Activated T-helper 17 cell treated with anti-CD3 and anti-CD28 coated beads, Interleukin-2, amount 50 U/mL, for 72 hours (primary cell): ENCODE measurements at regions not wholly inside any gene's neighbourhood (a gene's known extent, or its start where the extent isn't known, plus 50 kb on each side); places are given as distances from the start of the nearest gene placed in this dataset.
"Not testable (repeated sequence)": the region's sequence is repeated elsewhere in the genome, so short reads cannot be mapped to it uniquely, and the experiment has no call there.

Source experiments
- ATAC-seq: fragments of 150-1000 bp; cut with Tn5 transposase; replicated peaks from 2 replicates; pipeline ENCODE4 v1.10.0; 2021; ENCODE audit warnings: mild to moderate bottlenecking, moderate library complexity
- H3K27ac Mint-ChIP-seq: one replicate; pipeline ENCODE4 v1.8.0; 2022; ENCODE audit warnings: mixed read lengths
- H3K27me3 Mint-ChIP-seq: one replicate; pipeline ENCODE4 v1.8.0; 2022; ENCODE audit warnings: mixed read lengths
- H3K36me3 Mint-ChIP-seq: one replicate; pipeline ENCODE4 v1.8.0; 2022; ENCODE audit warnings: low read depth, mild to moderate bottlenecking, mixed read lengths
- H3K4me1 Mint-ChIP-seq: one replicate; pipeline ENCODE4 v1.8.0; 2022; ENCODE audit warnings: mixed read lengths
- H3K4me3 Mint-ChIP-seq: one replicate; pipeline ENCODE4 v1.8.0; 2022; ENCODE audit warnings: mild to moderate bottlenecking, mixed read lengths
- H3K9me3 Mint-ChIP-seq: one replicate; pipeline ENCODE4 v1.8.0; 2022; ENCODE audit warnings: mixed read lengths

DNA sequence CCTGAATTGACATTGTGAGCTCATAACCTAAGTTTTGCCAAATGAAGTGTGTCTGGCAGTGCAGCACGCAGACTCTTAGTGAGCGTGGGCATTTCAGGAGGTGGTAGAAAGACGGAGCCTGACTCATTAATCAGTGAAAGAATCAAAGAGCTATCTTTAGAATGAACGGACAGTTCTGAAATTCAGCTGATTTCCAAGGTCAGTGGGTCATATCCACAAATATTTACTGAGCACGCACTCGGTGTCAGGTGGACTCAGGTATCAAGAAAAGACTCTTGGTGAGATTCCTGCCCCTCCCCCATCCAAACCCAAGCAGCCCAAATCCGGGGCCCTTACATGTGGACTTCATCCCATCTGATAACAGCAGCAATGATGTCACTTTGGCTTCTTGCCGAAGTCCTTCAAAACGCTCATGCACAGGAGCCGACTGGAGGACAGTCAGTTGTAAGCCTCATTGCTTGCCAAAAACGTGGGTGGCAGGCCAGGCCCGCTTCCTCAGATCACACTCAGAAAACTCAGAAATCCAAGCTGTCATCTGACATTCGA is 185.8 kb downstream of the HS3ST3A1 start:
- ATAC-seq, result no peak
- Mint-ChIP-seq H3K4me3 (no peak overlapping the region), H3K36me3 (no peaks in the 10 kb centered on the region), H3K27me3 (peaks cover 24% of the 10 kb centered on the region), H3K27ac (no peak overlapping the region), H3K4me1 (no peaks in the 10 kb centered on the region), H3K9me3 (no peaks in the 10 kb centered on the region)

DNA sequence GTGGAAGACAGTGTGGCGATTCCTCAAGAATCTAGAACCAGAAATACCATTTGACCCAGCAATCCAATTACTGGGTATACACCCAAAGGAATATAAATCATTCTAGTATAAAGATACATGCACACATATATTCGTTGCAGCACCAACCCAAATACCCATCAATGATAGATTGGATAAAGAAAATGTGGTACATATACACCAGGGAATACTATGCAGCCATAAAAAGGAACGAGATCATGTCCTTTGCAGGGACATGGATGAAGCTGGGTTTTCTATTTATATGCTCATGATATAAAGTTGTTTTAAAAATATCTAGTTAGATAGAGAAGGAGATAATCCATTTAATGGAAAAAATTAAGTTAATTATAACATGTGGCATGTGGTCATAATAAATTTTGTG is 186.5 kb downstream of the HS3ST3A1 start:
- H3K9me3 Mint-ChIP-seq, H3K4me1 Mint-ChIP-seq, H3K27ac Mint-ChIP-seq, H3K36me3 Mint-ChIP-seq, ATAC-seq, H3K4me3 Mint-ChIP-seq: not testable (repeated sequence)
- H3K27me3 Mint-ChIP-seq, result peaks cover 21% of the 10 kb centered on the region

DNA sequence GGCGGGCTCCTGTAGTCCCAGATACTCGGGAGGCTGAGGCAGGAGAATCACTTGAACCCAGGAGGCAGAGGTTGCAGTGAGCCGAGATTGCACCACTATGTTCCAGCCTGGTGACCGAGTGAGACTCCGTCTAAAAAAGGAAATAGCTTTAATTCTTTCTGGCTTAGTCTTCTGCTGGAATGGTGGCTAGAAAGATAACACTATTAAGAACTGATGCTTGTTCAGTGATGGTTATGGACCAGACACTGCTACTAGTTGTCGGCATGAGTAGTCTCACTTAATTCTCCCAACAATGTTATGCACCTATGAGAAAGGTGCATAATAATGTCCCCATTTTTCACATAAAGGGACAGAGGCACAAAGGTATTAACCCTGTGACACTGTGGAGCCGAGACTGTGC is 188.7 kb downstream of the HS3ST3A1 start:
- H3K4me3 Mint-ChIP-seq, result no peak overlapping the region
- peaks cover 18% of the 10 kb centered on the region for H3K27me3 Mint-ChIP-seq
- H3K9me3 Mint-ChIP-seq, result no peaks in the 10 kb centered on the region
- no peaks in the 10 kb centered on the region for H3K36me3 Mint-ChIP-seq
- no peak for ATAC-seq
- no peak overlapping the region for H3K27ac Mint-ChIP-seq
- no peaks in the 10 kb centered on the region for H3K4me1 Mint-ChIP-seq

GRCh38 chr17:13410874-13411273 is 190.9 kb downstream of the HS3ST3A1 start:
- H3K27ac Mint-ChIP-seq, result no peak overlapping the region
- H3K4me1 Mint-ChIP-seq, result no peaks in the 10 kb centered on the region
- H3K27me3 Mint-ChIP-seq, result peaks cover 15% of the 10 kb centered on the region
- H3K36me3 Mint-ChIP-seq, result no peaks in the 10 kb centered on the region
- ATAC-seq, result no peak
- no peak overlapping the region for H3K4me3 Mint-ChIP-seq
- no peaks in the 10 kb centered on the region for H3K9me3 Mint-ChIP-seq

GRCh38 chr17:13410214-13410613 is 191.5 kb downstream of the HS3ST3A1 start:
- no peaks in the 10 kb centered on the region for H3K9me3 Mint-ChIP-seq
- no peaks in the 10 kb centered on the region for H3K36me3 Mint-ChIP-seq
- no peak for ATAC-seq
- H3K27ac Mint-ChIP-seq, result no peak overlapping the region
- H3K4me1 Mint-ChIP-seq, result no peaks in the 10 kb centered on the region
- H3K27me3 Mint-ChIP-seq, result peaks cover 11% of the 10 kb centered on the region
- H3K4me3 Mint-ChIP-seq, result no peak overlapping the region

- H3K4me1 Mint-ChIP-seq, result no peaks in the 10 kb centered on the region
- no peak overlapping the region for H3K4me3 Mint-ChIP-seq
- H3K36me3 Mint-ChIP-seq, result no peaks in the 10 kb centered on the region
- no peaks in the 10 kb centered on the region for H3K9me3 Mint-ChIP-seq
- no peak for ATAC-seq
- no peak overlapping the region for H3K27ac Mint-ChIP-seq
- H3K27me3 Mint-ChIP-seq, result peaks cover 7% of the 10 kb centered on the region
Observed at GRCh38 chr17:13409455-13409854, 192.3 kb downstream of the HS3ST3A1 start.

GRCh38 chr17:13407381-13407780 is 194.3 kb downstream of the HS3ST3A1 start:
- H3K4me1 Mint-ChIP-seq, result no peaks in the 10 kb centered on the region
- no peaks in the 10 kb centered on the region for H3K9me3 Mint-ChIP-seq
- H3K27ac Mint-ChIP-seq, result no peak overlapping the region
- no peak for ATAC-seq
- no peaks in the 10 kb centered on the region for H3K36me3 Mint-ChIP-seq
- no peak overlapping the region for H3K4me3 Mint-ChIP-seq
- H3K27me3 Mint-ChIP-seq, result peaks cover 4% of the 10 kb centered on the region

DNA sequence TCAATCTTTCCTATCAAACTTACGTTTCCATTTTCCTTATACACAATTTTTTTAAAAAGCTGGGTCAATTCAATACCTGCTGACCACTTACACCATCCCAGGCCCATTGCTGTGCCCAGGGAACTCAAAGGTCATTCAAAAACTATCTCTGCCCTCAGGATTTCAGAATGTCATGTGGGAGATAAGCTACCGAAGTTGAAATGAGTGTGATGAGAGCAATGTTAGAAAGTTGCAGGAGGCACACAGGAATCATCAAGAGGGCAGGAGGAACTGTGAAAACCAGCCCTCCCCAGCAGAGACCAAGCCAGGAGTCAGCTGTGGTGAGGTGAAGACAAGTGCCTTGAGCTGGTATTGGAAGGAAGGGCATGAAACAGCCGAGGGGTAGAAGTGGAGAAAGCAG is 195.9 kb downstream of the HS3ST3A1 start:
- no peaks in the 10 kb centered on the region for H3K9me3 Mint-ChIP-seq
- peaks cover 4% of the 10 kb centered on the region for H3K27me3 Mint-ChIP-seq
- no peak for ATAC-seq
- H3K27ac Mint-ChIP-seq, result no peak overlapping the region
- H3K36me3 Mint-ChIP-seq, result no peaks in the 10 kb centered on the region
- no peak overlapping the region for H3K4me3 Mint-ChIP-seq
- H3K4me1 Mint-ChIP-seq, result no peaks in the 10 kb centered on the region

DNA sequence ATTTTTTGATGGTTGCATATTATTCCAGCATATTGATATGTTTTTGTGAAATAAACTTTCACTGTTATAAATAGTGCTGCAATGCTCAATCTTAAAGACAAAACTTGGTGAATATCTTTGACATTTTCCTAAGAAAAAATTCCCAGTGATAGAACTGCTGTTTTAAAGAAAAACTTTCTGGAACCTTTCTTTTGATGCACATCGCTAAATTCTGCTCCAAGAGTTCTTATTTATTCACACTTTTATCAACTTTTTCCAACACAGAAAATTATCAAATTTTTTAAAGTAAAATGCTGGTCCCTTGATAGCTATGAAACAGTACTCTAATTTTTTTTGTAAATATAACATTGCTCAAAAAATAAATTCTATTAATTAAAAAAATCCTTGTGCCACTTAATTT is 196.6 kb downstream of the HS3ST3A1 start:
- Mint-ChIP-seq H3K27ac (no peak overlapping the region), H3K4me1 (no peaks in the 10 kb centered on the region), H3K36me3 (no peaks in the 10 kb centered on the region), H3K9me3 (no peaks in the 10 kb centered on the region), H3K27me3 (peaks cover 9% of the 10 kb centered on the region), H3K4me3 (no peak overlapping the region)
- no peak for ATAC-seq

- no peak for ATAC-seq
- no peaks in the 10 kb centered on the region for H3K4me1 Mint-ChIP-seq
- H3K4me3 Mint-ChIP-seq, result no peak overlapping the region
- peaks cover 9% of the 10 kb centered on the region for H3K27me3 Mint-ChIP-seq
- H3K36me3 Mint-ChIP-seq, result no peaks in the 10 kb centered on the region
- H3K9me3 Mint-ChIP-seq, result no peaks in the 10 kb centered on the region
- H3K27ac Mint-ChIP-seq, result no peak overlapping the region
Observed at GRCh38 chr17:13403982-13404946, 197.5 kb downstream of the HS3ST3A1 start.

DNA sequence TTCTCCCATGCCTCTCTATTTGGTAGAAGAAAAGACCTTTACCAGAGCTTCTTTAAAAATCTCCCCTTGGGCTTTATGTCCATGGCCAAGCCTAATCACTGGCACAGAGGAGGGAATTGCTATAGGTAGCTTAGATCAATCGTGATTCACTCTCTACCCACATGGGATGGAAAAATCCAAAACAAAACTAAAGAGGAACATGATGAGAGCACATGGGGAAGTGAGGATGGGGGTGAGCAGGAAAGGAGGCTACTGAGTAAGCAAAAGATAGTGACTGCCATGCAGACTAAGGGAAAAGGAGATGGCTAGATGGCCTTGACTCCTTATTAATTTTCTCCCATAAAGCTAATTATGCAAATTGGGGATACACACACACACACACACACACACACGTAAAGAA is 201.2 kb downstream of the HS3ST3A1 start:
- no peaks in the 10 kb centered on the region for H3K9me3 Mint-ChIP-seq
- H3K36me3 Mint-ChIP-seq, result no peaks in the 10 kb centered on the region
- H3K27ac Mint-ChIP-seq, result no peak overlapping the region
- no peak for ATAC-seq
- peaks cover 10% of the 10 kb centered on the region for H3K27me3 Mint-ChIP-seq
- H3K4me1 Mint-ChIP-seq, result no peaks in the 10 kb centered on the region
- no peak overlapping the region for H3K4me3 Mint-ChIP-seq

- Mint-ChIP-seq H3K27ac (no peak overlapping the region), H3K36me3 (no peaks in the 10 kb centered on the region), H3K4me3 (no peak overlapping the region), H3K9me3 (no peaks in the 10 kb centered on the region), H3K4me1 (no peaks in the 10 kb centered on the region), H3K27me3 (peaks cover 10% of the 10 kb centered on the region)
- no peak for ATAC-seq
Observed at GRCh38 chr17:13398853-13399252, 202.9 kb downstream of the HS3ST3A1 start.

DNA sequence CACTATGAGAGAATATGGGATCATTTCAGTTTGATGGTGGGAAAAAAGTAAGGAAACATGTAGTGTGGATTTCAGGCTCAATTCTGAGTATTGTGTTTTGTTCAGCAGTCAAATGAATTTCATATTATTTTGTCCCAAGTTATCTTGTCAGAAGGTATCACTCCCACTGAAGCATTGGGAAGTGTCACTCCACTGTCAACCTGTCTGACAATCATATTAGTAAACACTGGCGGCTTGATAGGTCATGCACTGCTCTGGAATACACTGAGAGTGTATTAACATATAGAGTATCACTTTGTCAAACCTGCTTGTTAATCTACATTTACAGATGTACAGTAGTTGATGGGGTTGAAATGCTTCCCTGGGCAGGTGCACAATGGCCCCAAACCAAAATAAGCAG is 203.6 kb downstream of the HS3ST3A1 start:
- Mint-ChIP-seq H3K36me3 (no peaks in the 10 kb centered on the region), H3K4me1 (no peaks in the 10 kb centered on the region)

DNA sequence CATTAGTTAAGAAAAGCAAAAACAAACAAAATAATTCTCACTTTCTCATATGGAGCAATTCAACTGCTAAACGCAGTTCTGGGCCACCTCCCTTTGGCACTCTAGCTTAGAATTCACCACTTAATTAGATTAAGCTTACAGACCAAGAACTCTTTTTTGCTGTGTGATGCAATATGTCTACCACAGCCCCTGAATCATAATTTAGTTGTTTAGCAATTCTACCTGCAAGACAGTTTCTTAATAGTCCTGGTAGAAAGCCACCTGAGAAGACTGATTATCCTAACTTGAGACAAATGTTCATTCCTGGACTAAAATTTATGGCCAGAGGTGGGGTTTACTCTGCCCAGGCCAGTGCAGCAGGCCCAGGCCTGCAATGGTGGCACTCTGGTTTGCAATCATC is 205.9 kb downstream of the HS3ST3A1 start:
- Mint-ChIP-seq H3K9me3 (no peaks in the 10 kb centered on the region), H3K27ac (no peak overlapping the region), H3K27me3 (peaks cover 14% of the 10 kb centered on the region), H3K36me3 (no peaks in the 10 kb centered on the region), H3K4me1 (no peaks in the 10 kb centered on the region), H3K4me3 (no peak overlapping the region)
- no peak for ATAC-seq

More for the DNA sequence above, 203.6 kb downstream of the HS3ST3A1 start:
- Mint-ChIP-seq H3K27me3 (peaks cover 10% of the 10 kb centered on the region), H3K27ac (no peak overlapping the region), H3K4me3 (no peak overlapping the region), H3K9me3 (no peaks in the 10 kb centered on the region)
- ATAC-seq, result no peak

- ATAC-seq, result no peak
- no peaks in the 10 kb centered on the region for H3K4me1 Mint-ChIP-seq
- no peak overlapping the region for H3K27ac Mint-ChIP-seq
- H3K36me3 Mint-ChIP-seq, result no peaks in the 10 kb centered on the region
- no peaks in the 10 kb centered on the region for H3K9me3 Mint-ChIP-seq
- H3K27me3 Mint-ChIP-seq, result peaks cover 10% of the 10 kb centered on the region
- H3K4me3 Mint-ChIP-seq, result no peak overlapping the region
Observed at GRCh38 chr17:13395346-13395745, 206.4 kb downstream of the HS3ST3A1 start.
